NOMO-1 treated with dmso at 0.1 percent for 144 hours (cell line): ENCODE measurements at regions not wholly inside any gene's neighbourhood (a gene's known extent, or its start where the extent isn't known, plus 50 kb on each side); places are given as distances from the start of the nearest gene placed in this dataset.

Source experiments
- DNase-seq: peaks from one replicate; lab custom pipeline; 2025; ENCODE audit not compliant: unreplicated experiment; lab: John Stamatoyannopoulos, UW

DNA sequence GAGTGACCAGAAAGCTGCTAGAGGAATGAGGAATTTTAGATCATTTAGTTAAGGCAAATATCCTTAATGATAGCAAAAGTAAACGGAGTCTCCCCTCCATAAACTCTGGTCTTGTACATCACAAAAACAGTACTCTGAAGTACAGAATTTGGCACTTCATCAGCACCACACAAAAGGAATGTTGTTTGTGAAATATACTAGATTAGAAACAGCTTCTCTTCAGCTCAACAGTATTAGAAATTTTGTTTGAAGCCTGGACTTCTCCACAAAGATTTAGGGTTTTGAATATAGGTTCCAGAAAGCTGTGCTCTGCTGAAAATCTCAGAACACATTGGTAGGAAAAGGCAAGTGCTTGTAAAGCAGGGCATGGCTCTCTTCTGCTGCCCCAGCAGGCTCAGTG lies 135.1 kb upstream of the PTGFR start:
- DNase-seq: no peak

- no peak for DNase-seq
These were observed 132.6 kb upstream of the PTGFR start for GRCh38 chr1:78358165-78358564.

GRCh38 chr1:78359666-78360065 lies 131.1 kb upstream of the PTGFR start:
- no peak for DNase-seq

GRCh38 chr1:78360584-78360983 lies 130.2 kb upstream of the PTGFR start:
- no peak for DNase-seq

DNA sequence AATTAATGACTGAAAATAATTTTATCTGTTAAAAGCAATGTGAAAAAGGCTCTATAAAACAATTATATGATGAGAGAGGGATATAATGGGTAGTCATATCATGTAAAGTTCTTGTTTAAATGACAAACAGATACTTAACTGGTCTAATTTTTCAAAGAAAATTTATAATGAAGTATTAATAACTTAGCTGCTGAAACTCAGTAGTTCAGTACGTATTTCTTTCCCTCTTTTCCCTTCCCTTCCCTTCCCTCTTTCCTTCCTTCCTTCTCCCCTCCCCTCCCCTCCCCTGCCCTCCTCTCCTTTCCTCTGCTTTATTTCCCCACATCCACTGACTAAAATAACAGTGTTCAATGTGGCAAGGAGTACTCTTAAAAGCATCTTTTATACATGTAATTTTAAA lies 123.1 kb upstream of the PTGFR start:
- DNase-seq: no peak

- DNase-seq: no peak
These were observed 121.2 kb upstream of the PTGFR start for GRCh38 chr1:78369546-78369945.

DNA sequence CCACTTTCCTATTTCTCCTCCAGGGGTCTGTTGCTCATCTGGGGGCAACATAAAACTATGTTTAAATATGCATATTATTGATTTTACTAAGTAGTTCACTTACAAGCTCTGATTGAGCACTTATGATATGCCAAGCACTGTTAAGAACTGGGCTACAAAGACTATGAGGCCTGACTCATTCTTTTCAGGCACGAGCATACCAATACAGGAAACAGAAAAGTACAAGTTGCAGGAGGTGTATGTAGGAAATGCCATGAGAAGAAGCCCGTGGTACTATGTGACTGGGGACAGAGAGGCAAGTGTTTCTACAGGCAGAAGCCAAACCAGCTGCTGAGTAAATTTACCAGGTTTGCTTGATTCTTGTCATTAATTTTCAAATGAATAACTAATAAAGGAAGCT lies 120.4 kb upstream of the PTGFR start:
- DNase-seq: no peak

DNA sequence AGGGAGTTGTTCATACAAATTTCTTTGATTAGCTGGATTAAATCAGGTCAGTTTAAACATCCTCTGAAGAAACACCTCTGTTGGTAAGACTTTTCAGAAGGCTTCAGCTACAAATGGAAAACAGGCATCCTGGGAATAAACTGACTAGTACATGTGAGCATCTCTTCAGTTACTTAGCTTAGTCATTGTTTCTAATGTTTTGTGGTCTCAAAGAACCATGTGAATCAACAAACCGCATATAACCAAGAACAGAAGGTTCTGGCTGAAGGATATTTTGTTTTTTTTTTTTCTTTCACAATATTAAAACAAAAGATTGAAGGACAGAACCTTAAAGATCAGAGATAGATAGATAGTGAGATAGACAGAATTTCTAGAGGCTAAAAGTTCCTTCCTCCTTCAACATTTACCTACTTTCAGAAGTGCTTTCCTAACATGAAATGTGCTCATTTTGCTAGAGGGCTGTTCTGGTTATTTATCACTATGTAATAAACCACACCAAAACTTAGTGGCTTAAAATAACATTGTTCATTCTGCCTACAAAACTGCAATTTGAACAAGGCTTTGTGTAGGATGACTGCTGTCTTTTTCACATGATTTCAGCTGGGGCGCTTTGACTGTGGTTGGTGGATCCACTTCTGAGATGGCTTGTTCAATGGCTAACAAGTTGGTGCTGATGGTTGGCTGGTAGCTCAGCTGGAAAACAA lies 119.8 kb upstream of the PTGFR start:
- DNase-seq: no peak

DNA sequence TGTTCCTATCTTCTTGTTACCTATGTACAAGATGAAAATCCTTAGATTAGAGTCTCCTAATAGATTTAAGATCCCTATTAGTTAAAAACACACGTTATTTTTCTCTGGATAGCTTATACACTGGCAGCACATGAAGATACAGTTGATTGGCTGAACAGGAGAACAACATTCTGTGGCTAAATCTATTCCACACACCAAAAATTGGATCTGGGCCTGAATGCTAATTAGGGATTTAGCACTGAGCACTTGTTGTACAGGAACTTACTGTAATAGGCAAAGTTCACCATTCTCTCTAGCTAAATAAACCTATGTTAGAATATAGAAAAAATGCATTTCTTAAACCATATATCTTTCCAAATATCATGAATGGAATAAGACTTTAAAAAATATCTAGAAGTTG lies 117.1 kb upstream of the PTGFR start:
- no peak for DNase-seq

GRCh38 chr1:78375996-78376395 lies 114.8 kb upstream of the PTGFR start:
- DNase-seq: no peak

DNA sequence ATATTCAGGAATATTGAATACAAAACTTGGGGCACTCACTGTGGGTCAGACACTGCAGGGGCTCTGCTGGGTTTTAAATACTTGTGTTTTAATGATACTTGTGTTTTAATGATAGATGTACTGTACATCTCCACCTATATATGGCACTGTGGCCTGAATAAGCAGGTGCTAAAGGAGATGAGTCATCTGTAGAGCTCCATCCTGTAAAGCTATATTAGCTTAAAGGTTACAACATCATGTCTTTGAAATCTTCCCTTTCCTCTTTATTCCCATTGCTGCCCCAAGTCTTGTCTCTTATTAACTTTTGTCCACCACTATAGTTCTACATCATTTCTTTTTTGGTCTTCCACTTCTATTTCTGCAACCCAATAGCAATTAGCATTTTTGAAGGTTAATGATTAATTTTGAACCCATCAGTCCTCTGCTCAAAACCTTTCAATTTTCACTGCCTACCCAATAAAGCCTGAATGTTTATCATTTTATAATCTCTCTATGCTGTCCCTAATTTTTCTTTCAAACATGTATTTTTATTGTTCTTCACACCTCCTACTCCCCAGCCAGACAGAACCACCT lies 113.3 kb upstream of the PTGFR start:
- DNase-seq: no peak

GRCh38 chr1:78383923-78384322 lies 106.9 kb upstream of the PTGFR start:
- DNase-seq: no peak

DNA sequence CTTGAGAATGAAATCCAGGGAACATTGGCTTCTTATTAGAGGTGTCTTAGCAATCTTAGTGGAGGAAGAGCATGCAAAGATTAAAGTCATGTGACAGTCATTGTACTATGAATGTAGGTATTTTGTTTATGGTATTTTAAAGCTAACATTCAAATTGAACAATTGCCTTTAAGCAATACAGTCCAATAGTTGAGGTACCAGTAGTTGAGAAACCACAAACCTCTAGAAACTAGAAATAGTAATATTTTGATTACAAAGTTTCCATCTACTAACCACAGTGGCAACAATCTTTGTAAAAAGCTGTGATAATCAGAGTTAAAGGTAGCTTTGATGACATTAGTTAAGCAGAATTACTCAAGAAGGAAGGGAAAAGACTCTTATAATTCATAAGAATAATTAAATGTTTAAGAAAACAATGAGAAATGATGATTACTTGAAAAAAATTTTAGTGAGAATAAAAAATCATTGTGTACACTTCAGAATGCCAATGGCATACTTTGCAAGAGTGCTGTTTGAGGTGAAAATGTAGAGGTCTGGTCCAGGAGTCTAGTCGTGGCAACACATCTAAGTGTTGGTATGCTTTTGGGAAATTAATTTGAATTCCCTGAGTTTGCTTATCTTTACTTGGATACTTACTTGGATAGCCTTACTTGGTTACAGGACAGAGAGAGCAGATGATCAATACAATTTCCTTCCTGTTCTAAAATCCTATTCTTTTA lies 104.9 kb upstream of the PTGFR start:
- no peak for DNase-seq

- no peak for DNase-seq
These were observed 103.6 kb upstream of the PTGFR start for GRCh38 chr1:78387201-78387600.

- DNase-seq: no peak
These were observed 102.9 kb upstream of the PTGFR start for GRCh38 chr1:78387871-78388270.

DNA sequence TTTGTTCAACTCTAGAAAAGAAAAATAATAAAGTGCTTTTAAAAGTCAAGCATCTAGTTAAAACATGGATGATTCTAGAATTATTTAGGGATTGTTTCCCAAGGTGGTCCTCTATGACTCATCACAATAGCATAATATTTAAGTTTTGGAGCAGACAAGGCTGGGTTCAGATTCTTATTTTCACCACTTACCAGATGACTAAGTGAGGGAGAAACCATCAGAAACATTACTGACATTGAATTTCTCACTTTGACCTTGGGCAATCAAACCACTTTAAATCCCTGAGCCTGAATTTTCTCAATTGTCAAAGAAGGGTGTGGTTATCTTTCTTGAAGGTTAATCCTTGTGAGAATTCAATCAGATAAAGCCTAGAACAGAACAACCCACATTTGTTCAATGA lies 102.5 kb upstream of the PTGFR start:
- no peak for DNase-seq

DNA sequence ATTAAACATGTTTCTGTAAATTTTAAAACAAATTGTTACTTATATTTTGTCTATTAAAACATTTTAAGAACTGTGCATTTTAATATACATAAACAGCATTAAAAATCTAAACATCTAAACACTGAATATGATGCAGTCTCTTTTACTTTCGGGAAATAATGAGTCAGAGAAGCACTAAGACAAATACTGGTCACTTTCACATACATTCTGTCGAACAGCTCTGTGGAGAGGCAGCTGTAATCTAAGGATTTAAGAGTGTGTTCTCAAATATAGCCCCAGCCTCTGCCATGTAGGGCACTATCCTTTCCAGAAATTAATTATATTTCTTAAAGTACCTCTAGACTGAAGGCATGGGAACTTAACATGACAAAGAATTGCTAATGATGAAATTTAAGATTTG lies 89.6 kb upstream of the PTGFR start:
- no peak for DNase-seq

GRCh38 chr1:78408192-78408591 lies 82.6 kb upstream of the PTGFR start:
- DNase-seq: no peak

- no peak for DNase-seq
These were observed 82.0 kb upstream of the PTGFR start for GRCh38 chr1:78408810-78409209.

DNA sequence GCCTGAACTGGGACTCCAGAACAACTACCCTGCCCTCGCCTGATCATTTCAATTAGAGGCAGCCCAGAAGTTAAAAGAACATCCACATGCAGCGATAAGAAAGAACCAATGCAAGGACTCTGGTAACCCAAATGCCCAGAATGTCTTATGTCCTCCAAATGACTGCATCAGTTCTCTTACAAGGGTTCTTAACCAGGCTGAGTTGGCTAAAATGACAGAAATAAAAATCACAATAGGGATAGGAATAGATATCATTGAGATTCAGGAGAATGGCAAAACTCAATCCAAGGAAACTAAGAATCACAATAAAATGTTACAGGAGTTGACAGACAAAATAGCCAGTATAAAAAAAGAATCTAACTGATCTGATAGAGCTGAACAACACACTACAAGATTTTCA lies 80.1 kb upstream of the PTGFR start:
- DNase-seq: no peak

GRCh38 chr1:78411707-78412106 lies 79.1 kb upstream of the PTGFR start:
- DNase-seq: no peak

GRCh38 chr1:78415165-78415564 lies 75.6 kb upstream of the PTGFR start:
- no peak for DNase-seq

DNA sequence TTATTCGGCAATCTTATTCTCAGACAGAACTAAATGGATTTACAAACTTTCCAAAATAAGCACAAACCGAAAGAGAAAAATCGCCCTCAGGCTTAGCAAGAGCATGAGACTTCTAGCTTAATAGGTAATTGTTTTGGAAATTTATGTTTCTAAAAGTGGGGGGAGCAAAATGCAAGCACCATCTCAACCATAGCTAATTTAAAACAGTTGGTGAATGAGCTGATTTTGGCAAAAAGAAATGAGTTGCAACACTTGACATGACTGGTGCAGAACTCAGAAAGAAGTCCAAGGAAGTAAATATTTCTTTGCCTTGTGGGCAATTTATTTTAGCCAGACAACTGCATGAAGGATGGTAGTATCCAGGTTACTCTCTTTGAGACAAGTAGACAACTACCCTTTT lies 71.5 kb upstream of the PTGFR start:
- no peak for DNase-seq
